ENCODE measurements at regions not wholly inside any gene's neighbourhood (a gene's known extent, or its start where the extent isn't known, plus 50 kb on each side); places are given as distances from the start of the nearest gene placed in this dataset.

DNA sequence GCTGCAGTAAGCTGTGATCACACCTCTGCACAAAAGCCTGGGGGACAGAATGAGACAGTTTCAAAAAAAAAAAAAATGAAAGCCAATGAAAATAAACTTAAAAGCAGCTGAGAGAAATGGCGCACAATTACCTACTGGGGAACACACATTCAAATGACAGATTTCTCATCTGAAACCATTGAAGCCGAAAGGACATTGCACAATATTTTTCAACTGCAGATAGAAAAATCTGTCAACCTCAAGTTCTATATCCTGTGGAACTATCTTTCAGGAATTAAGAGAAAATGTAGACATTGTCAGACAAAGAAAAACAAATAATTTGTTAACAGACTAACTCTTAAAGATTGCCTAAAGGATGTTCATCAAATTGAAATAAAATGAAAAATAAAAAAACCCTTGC lies 442.8 kb downstream of the MATN1 start:
- H3K36me3 Mint-ChIP-seq (ENCODE audit: low read depth): no peaks in the 10 kb centered on the region
- no peak overlapping the region for H3K27ac Mint-ChIP-seq (ENCODE audit: unreplicated experiment)
- TF ChIP-seq, protein P1, sequence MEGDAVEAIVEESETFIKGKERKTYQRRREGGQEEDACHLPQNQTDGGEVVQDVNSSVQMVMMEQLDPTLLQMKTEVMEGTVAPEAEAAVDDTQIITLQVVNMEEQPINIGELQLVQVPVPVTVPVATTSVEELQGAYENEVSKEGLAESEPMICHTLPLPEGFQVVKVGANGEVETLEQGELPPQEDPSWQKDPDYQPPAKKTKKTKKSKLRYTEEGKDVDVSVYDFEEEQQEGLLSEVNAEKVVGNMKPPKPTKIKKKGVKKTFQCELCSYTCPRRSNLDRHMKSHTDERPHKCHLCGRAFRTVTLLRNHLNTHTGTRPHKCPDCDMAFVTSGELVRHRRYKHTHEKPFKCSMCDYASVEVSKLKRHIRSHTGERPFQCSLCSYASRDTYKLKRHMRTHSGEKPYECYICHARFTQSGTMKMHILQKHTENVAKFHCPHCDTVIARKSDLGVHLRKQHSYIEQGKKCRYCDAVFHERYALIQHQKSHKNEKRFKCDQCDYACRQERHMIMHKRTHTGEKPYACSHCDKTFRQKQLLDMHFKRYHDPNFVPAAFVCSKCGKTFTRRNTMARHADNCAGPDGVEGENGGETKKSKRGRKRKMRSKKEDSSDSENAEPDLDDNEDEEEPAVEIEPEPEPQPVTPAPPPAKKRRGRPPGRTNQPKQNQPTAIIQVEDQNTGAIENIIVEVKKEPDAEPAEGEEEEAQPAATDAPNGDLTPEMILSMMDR (IDR thresholded peaks at IDR 0.05): no peak
- no peak overlapping the region for H3K4me3 Mint-ChIP-seq (ENCODE audit: unreplicated experiment)
- DNase-seq (ENCODE audit: low spot score): no peak
- H3K27me3 Mint-ChIP-seq (ENCODE audit: low read depth): peaks cover 23% of the 10 kb centered on the region
- H3K4me1 Mint-ChIP-seq (ENCODE audit: low read depth): no peaks in the 10 kb centered on the region
- H3K9me3 Mint-ChIP-seq (ENCODE audit: low read depth): no peaks in the 10 kb centered on the region

DNA sequence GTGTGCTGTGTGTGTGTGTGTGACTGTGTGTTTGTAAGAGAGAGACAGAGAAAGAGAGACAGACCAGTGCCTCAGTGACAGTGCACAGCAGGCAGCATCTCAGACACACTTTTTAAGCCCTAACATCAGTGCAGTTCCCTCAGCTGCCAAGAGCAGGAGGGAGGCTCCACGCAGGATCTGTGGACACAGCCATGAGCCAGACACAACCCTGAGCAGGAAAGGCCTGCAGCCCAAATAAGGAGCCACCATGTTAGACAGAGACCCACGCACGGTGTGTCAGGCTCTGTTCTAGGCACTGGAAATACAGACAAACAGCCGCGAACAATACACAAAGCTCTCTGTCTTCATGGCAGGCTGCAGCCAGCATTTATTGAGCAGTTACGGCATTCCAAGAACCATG lies 445.5 kb downstream of the MATN1 start:
- Mint-ChIP-seq H3K27me3 (ENCODE audit: low read depth) (peaks cover 23% of the 10 kb centered on the region), H3K36me3 (ENCODE audit: low read depth) (no peaks in the 10 kb centered on the region), H3K27ac (ENCODE audit: unreplicated experiment) (no peak overlapping the region), H3K4me3 (ENCODE audit: unreplicated experiment) (no peak overlapping the region), H3K9me3 (ENCODE audit: low read depth) (no peaks in the 10 kb centered on the region), H3K4me1 (ENCODE audit: low read depth) (no peaks in the 10 kb centered on the region)
- TF ChIP-seq, protein P1 (IDR thresholded peaks at IDR 0.05): no peak
- DNase-seq (ENCODE audit: low spot score): peak; percentile 29

DNA sequence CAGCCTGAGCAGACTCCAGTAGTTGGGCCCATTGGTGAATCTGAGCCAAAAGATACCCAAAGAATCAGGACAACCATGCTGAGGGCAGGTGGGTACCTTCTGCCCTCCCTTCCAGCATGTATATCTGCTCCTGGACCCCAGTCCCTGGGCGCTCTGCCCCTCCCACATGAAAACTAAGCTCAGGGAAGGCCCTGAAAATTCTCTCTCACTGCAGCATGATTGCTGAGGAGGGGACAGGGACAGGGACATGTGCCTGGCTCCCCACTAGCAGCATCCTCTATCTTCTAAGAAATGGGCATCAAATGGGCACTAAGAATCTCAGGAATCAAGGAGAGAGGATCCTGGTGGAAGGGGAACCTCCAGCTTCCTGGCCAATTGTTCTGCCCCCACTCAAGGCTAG lies 446.0 kb downstream of the MATN1 start:
- Mint-ChIP-seq H3K36me3 (ENCODE audit: low read depth) (no peaks in the 10 kb centered on the region), H3K27ac (ENCODE audit: unreplicated experiment) (no peak overlapping the region), H3K4me1 (ENCODE audit: low read depth) (no peaks in the 10 kb centered on the region), H3K4me3 (ENCODE audit: unreplicated experiment) (no peak overlapping the region), H3K9me3 (ENCODE audit: low read depth) (no peaks in the 10 kb centered on the region), H3K27me3 (ENCODE audit: low read depth) (peaks cover 25% of the 10 kb centered on the region)
- TF ChIP-seq, protein P1 (IDR thresholded peaks at IDR 0.05): no peak
- DNase-seq (ENCODE audit: low spot score): peak; percentile 33

DNA sequence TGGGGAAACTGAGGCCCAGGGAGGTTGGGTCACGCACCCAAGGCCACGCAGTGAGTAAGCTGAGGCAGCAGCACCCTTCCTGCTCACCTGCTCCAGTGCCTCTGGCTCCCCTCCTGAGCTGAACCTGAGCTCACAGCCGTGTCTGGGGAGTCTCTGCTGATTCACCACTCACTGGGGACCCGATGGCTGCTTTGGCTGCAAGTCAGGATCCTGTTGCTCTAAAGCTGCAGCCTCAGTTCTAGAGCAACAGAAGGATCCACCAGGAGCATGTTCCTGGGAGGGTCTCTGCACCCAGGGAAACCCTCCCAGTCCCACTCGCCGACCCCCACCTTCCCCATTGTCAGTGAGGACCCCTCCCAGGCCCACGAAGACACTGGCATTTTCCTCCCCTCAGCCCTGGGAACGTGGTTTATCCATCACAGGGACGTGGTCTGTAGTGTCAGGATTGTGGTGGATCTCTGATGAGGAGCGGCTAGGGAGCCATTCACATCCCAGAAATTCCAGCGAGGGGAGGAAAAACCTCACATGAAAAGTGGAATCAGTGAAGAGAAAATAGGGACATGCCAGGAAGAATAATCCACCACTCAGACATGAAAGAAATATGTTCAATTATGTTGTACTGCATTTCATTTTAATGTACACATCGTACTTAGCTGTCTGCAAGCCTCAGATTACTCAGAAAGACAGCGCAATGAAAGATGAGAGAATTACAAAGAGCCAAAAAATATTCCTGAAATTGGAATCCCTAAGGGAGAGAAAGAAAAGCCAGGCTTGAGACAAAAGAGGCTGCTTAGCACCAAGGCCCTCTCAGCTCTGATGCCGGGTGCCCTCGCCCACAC lies 447.2 kb downstream of the MATN1 start:
- TF ChIP-seq, protein P1 (IDR thresholded peaks at IDR 0.05): no peak
- no peaks in the 10 kb centered on the region for H3K9me3 Mint-ChIP-seq (ENCODE audit: low read depth)
- peaks cover 27% of the 10 kb centered on the region for H3K27me3 Mint-ChIP-seq (ENCODE audit: low read depth)
- no peak overlapping the region for H3K27ac Mint-ChIP-seq (ENCODE audit: unreplicated experiment)
- no peaks in the 10 kb centered on the region for H3K36me3 Mint-ChIP-seq (ENCODE audit: low read depth)
- H3K4me1 Mint-ChIP-seq (ENCODE audit: low read depth): no peaks in the 10 kb centered on the region
- no peak overlapping the region for H3K4me3 Mint-ChIP-seq (ENCODE audit: unreplicated experiment)
- peak; percentile 68 for DNase-seq (ENCODE audit: low spot score)

DNA sequence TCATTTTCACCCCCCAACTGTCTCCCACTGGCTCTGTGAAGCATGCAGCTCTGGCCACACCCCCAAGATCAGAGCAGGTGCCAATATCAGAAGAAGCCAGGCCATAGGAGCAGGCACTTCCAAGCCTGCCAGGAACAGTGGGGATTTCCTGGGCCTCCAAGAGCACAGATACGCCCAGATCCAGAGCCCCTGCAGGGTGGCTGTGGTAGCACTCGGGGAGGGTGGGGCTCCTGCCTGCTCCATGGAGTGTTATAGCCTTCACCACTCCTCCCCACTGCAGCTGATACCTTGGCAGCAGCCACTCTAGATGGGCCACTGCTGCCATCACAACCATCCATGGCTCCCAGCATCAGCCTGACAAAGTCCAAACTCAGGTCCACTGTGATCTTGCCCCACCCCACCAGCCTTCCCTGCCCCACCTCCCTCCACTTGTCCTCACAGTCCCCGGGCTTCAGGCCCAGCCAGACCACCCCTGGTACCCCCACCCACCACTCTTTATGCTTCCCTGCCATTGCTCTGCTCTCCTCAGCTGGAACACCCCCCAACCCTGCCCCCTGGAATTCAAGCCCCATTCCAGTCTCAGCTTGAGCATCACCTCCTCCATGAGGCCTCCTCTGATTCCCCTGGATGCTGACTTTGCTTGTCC lies 448.3 kb downstream of the MATN1 start:
- no peaks in the 10 kb centered on the region for H3K36me3 Mint-ChIP-seq (ENCODE audit: low read depth)
- no peak overlapping the region for H3K4me3 Mint-ChIP-seq (ENCODE audit: unreplicated experiment)
- no peak overlapping the region for H3K27ac Mint-ChIP-seq (ENCODE audit: unreplicated experiment)
- H3K9me3 Mint-ChIP-seq (ENCODE audit: low read depth): no peaks in the 10 kb centered on the region
- TF ChIP-seq, protein P1 (IDR thresholded peaks at IDR 0.05): no peak
- no peak for DNase-seq (ENCODE audit: low spot score)
- no peaks in the 10 kb centered on the region for H3K4me1 Mint-ChIP-seq (ENCODE audit: low read depth)
- H3K27me3 Mint-ChIP-seq (ENCODE audit: low read depth): peaks cover 29% of the 10 kb centered on the region
